GM19043 (cell line): ENCODE measurements at regions not wholly inside any gene's neighbourhood (a gene's known extent, or its start where the extent isn't known, plus 50 kb on each side); places are given as distances from the start of the nearest gene placed in this dataset.
"Not testable (repeated sequence)": the region's sequence is repeated elsewhere in the genome, so short reads cannot be mapped to it uniquely, and the experiment has no call there.

ENCODE experiments used
- ATAC-seq: cut with Tn5 transposase; IDR thresholded peaks from one replicate; pipeline ENCODE4 v1.9.1; 2021; ENCODE audit warnings: low read depth; ENCODE audit not compliant: unreplicated experiment

GRCh38 chr17:77332034-77332971 is 191.5 kb downstream of the SEC14L1 start:
- ATAC-seq: no peak

GRCh38 chr17:77332981-77333685 is 192.4 kb downstream of the SEC14L1 start:
- ATAC-seq: no peak

GRCh38 chr17:77337150-77337549 is 196.4 kb downstream of the SEC14L1 start:
- ATAC-seq: no peak

- ATAC-seq: no peak
Observed at GRCh38 chr17:77341069-77341541, 200.3 kb downstream of the SEC14L1 start.

GRCh38 chr17:77342656-77342990 is 201.9 kb downstream of the SEC14L1 start:
- ATAC-seq: not testable (repeated sequence)

GRCh38 chr17:77343031-77343800 is 202.4 kb downstream of the SEC14L1 start:
- no peak for ATAC-seq

GRCh38 chr17:77344038-77344437 is 203.3 kb downstream of the SEC14L1 start:
- ATAC-seq: no peak

- no peak for ATAC-seq
Observed at GRCh38 chr17:77345260-77345910, 204.6 kb downstream of the SEC14L1 start.

GRCh38 chr17:77346765-77347164 is 206.0 kb downstream of the SEC14L1 start:
- ATAC-seq: no peak

GRCh38 chr17:77347544-77347943 is 206.8 kb downstream of the SEC14L1 start:
- ATAC-seq: no peak

GRCh38 chr17:77349976-77350830 is 209.4 kb downstream of the SEC14L1 start:
- no peak for ATAC-seq

GRCh38 chr17:77352441-77352840 is 211.7 kb downstream of the SEC14L1 start:
- no peak for ATAC-seq

- ATAC-seq: no peak
Observed at GRCh38 chr17:77352996-77353395, 212.2 kb downstream of the SEC14L1 start.

GRCh38 chr17:77353684-77354419 is 213.1 kb downstream of the SEC14L1 start:
- ATAC-seq: no peak

- ATAC-seq: no peak
Observed at GRCh38 chr17:77354420-77354669, 213.6 kb downstream of the SEC14L1 start.

- no peak for ATAC-seq
Observed at GRCh38 chr17:77354670-77355455, 214.1 kb downstream of the SEC14L1 start.

GRCh38 chr17:77356109-77356689 is 215.4 kb downstream of the SEC14L1 start:
- ATAC-seq: no peak

GRCh38 chr17:77356690-77357201 is 216.0 kb downstream of the SEC14L1 start:
- no peak for ATAC-seq
